Stomach smooth muscle (tissue), 2 donors: ENCODE measurements at regions not wholly inside any gene's neighbourhood (a gene's known extent, or its start where the extent isn't known, plus 50 kb on each side); places are given as distances from the start of the nearest gene placed in this dataset.

ENCODE experiments used
- H3K27ac ChIP-seq: one replicate; pipeline ENCODE4 v1.7.0; 2013; ENCODE audit warnings: mild to moderate bottlenecking, low read length, inconsistent platforms
- H3K27me3 ChIP-seq, 2 donors: one replicate each; pipeline ENCODE4 v1.7.0; 2013; ENCODE audit warnings: low read length in 2 of 2; ENCODE audit not compliant: insufficient read depth in 2 of 2, control insufficient read depth in 1 of 2
- H3K36me3 ChIP-seq, 2 donors: one replicate each; pipeline ENCODE4 v1.7.0; 2013; ENCODE audit warnings: low read length in 2 of 2; ENCODE audit not compliant: control insufficient read depth in 2 of 2, insufficient read depth in 2 of 2
- H3K4me1 ChIP-seq: one replicate; pipeline ENCODE4 v1.7.0; 2013; ENCODE audit warnings: low read length; ENCODE audit not compliant: control insufficient read depth, insufficient read depth
- H3K4me3 ChIP-seq, 2 donors: one replicate each; pipeline ENCODE4 v1.7.0; 2013; ENCODE audit warnings: low read length in 2 of 2
- H3K9ac ChIP-seq, 2 donors: one replicate each; pipeline ENCODE4 v1.7.0; 2013; ENCODE audit warnings: low read length in 2 of 2, mild to moderate bottlenecking in 1 of 2
- H3K9me3 ChIP-seq, 2 donors: one replicate each; pipeline ENCODE4 v1.7.0; 2013; ENCODE audit warnings: low read length in 2 of 2; ENCODE audit not compliant: control insufficient read depth in 2 of 2
- donor health status: healthy.
- donor health status: Pancreatic carcinoma.

DNA sequence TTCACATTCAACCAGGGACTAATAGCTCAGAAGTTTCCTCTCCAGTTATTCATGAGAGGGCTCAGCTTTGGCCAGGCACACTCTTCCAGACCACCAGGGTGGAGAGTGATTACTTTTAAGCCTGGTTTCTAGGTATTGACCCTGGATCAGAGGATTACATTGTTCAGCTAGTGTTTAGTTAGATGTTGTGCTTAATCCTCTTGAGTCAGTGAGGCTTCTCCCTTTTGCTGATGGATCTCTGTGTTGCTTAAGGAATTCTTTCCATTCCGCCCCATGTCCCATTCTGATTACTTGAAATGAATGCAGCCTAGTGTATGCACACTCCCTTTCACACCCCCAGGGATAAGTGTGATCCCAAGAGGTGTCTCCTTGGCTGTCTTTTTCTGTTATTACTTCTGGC, 271.7 kb upstream of the ANO5 start:
- no peaks in the 10 kb centered on the region for H3K9me3 ChIP-seq
- no peaks in the 10 kb centered on the region for H3K27me3 ChIP-seq
- no peak overlapping the region for H3K27ac ChIP-seq

DNA sequence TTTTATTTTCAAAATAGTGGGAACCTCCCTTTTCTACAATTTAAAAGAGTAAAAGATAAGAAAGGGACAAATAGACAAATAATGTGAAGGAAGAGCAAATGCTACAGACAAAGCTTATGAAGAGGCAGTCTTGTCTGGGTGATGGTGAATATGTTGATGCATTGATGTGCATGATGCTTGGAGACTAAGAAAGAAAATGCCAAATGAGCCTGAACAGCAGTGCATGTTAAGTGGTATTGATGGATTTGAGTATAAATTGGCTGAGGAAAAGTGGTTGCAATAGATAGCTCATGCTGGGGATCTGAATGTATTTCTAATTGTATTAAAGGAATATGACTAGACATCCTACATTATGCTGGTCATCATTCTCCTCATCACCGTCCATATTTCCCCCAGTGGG, 268.6 kb upstream of the ANO5 start:
- H3K4me3 ChIP-seq, result no peak overlapping the region
- no peaks in the 10 kb centered on the region for H3K4me1 ChIP-seq
- no peak overlapping the region for H3K9ac ChIP-seq
- H3K9me3 ChIP-seq, result no peaks in the 10 kb centered on the region
- no peaks in the 10 kb centered on the region for H3K27me3 ChIP-seq
- H3K27ac ChIP-seq, result no peak overlapping the region
- no peaks in the 10 kb centered on the region for H3K36me3 ChIP-seq

More for the DNA sequence above, 271.7 kb upstream of the ANO5 start:
- H3K4me1 ChIP-seq, result no peaks in the 10 kb centered on the region
- H3K4me3 ChIP-seq, result no peak overlapping the region
- H3K9ac ChIP-seq, result no peak overlapping the region
- no peaks in the 10 kb centered on the region for H3K36me3 ChIP-seq

DNA sequence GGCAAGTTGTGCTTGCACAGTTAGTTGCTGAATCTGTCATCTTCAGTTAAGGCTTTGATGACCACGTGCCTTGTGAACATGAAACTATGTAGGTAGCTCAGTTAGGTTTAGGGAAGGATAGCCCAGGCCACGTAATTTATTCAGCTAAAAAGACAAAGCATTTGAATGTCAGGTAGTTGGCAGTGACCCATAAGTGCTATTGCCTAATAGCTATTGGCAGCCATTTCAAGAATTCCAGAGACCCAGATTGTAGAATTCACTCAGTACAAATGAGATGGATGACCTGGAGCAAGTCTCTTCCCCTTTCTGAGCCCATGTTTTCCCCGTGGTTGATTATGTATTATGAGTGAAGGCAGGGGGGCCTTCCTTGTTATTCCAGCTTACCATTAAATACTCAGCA, 265.3 kb upstream of the ANO5 start:
- Histone ChIP-seq H3K4me3 (no peak overlapping the region), H3K27ac (no peak overlapping the region), H3K9me3 (no peaks in the 10 kb centered on the region), H3K4me1 (no peaks in the 10 kb centered on the region), H3K27me3 (no peaks in the 10 kb centered on the region), H3K9ac (no peak overlapping the region), H3K36me3 (no peaks in the 10 kb centered on the region)

DNA sequence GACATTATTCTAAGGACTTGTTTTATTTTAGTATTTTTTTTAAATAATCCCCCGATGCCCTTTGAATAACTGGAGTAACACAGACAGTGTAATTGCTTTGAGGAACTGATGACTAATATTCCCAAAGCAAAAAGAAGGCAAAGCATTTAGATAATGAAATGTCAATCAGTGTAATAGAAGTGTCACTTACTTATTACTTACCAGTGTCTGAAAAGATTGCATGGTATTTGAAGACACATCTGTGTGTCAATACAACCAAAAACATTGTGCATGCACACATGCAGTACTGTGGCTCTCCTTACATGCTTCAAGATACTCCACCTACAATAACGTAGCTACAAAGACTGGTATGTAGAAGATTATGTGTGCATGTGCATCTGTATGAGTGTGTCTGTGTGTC, 264.0 kb upstream of the ANO5 start:
- Histone ChIP-seq H3K9me3 (no peaks in the 10 kb centered on the region), H3K36me3 (no peaks in the 10 kb centered on the region)

DNA sequence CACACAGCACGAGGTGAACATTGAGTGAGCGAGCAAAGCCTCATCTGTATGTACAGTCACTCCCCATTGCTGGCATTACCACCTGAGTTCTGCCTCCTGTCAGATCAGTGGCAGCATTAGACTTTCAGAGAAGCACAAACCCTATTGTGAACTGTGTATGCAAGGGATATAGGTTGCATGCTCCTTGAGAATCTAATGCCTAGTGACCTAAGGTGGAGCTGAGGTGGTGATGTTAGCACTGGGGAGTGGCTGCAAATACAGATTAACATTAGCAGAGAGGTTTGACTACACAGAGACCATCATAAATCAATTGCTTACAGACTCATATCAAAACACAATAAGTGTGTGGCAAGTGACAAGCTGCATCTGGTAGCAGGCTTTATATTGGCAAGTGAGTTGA, 262.5 kb upstream of the ANO5 start:
- Histone ChIP-seq H3K9ac (no peak overlapping the region), H3K4me1 (no peaks in the 10 kb centered on the region), H3K27me3 (no peaks in the 10 kb centered on the region), H3K9me3 (no peaks in the 10 kb centered on the region), H3K27ac (no peak overlapping the region), H3K36me3 (no peaks in the 10 kb centered on the region), H3K4me3 (no peak overlapping the region)

More for the DNA sequence above, 264.0 kb upstream of the ANO5 start:
- Histone ChIP-seq H3K27me3 (no peaks in the 10 kb centered on the region), H3K4me3 (no peak overlapping the region), H3K9ac (no peak overlapping the region), H3K27ac (no peak overlapping the region), H3K4me1 (no peaks in the 10 kb centered on the region)

DNA sequence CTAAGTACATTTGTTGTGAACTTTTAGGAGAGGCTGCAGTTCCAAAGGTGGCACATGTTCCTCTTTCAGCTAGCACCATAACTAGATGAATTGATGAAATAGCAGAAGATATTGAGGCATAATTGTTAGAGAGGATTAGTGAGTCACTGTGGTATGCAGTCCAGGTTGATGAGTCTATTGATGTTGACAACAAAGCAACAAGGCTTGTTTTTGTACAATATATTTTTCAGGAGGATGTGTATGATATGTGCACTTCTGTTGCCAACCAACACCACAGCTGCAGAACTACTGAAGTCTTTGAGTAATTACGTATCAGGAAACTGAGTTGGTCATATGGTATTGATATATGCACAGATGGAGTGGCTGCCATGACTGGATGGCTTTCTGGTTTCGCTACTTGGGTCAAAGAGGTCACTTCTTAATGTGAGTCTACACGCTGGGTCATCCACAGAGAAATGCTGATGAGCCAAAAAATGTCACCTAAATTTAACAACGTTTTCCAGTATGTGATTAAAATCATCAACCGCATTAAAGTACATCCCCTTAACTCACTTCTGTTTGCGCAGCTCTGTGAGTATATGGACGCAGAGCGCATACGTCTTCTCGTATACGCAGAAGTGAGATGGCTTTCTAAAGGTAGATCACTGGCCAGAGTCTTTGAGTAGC, 261.3 kb upstream of the ANO5 start:
- no peak overlapping the region for H3K4me3 ChIP-seq
- no peaks in the 10 kb centered on the region for H3K4me1 ChIP-seq
- H3K36me3 ChIP-seq, result no peaks in the 10 kb centered on the region
- H3K27me3 ChIP-seq, result no peaks in the 10 kb centered on the region
- H3K9me3 ChIP-seq, result no peaks in the 10 kb centered on the region
- no peak overlapping the region for H3K9ac ChIP-seq
- H3K27ac ChIP-seq, result no peak overlapping the region

DNA sequence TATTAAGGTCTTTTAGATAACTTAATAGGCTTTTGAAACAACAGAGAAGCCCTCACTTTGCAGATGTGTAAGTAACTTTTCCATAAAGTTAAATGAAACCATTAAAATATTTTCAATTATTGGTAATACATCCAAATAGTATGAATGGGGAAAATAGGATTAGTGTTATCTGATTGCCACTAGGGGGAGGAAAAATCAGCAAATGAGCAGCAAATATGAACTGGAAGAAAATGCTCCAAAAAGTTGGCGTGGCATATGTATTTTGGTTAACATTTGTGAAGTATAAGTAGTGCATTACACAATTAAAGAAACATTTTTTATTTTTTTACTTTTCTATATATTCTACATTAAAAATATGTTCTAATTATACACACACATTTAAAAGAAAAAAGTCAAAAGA, 259.8 kb upstream of the ANO5 start:
- no peaks in the 10 kb centered on the region for H3K9me3 ChIP-seq
- no peak overlapping the region for H3K9ac ChIP-seq
- H3K4me3 ChIP-seq, result no peak overlapping the region

DNA sequence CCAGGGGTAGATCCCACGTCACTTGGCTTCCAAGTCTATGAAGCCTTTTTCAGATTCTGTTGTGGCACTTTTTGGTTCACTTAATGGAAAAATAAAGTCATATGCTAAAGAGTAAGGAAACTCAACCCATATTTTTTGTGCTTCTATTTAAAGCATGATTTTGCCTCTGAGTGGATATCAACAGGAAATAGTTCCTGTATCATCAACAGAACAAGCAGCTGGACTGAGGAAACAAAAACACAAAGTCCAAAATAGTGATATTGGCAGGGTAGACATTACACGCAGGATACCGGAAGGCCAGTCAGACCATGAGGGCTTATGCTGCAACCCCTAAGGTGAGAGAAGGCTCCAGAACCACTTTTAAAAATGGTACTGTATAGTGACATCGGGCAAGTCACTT, 248.3 kb upstream of the ANO5 start:
- H3K4me1 ChIP-seq, result no peaks in the 10 kb centered on the region
- H3K27ac ChIP-seq, result no peak overlapping the region
- no peaks in the 10 kb centered on the region for H3K27me3 ChIP-seq
- H3K9me3 ChIP-seq, result no peaks in the 10 kb centered on the region
- H3K4me3 ChIP-seq, result no peak overlapping the region
- H3K9ac ChIP-seq, result no peak overlapping the region
- no peaks in the 10 kb centered on the region for H3K36me3 ChIP-seq

More for the DNA sequence above, 259.8 kb upstream of the ANO5 start:
- Histone ChIP-seq H3K27ac (no peak overlapping the region), H3K36me3 (no peaks in the 10 kb centered on the region), H3K4me1 (no peaks in the 10 kb centered on the region), H3K27me3 (no peaks in the 10 kb centered on the region)

DNA sequence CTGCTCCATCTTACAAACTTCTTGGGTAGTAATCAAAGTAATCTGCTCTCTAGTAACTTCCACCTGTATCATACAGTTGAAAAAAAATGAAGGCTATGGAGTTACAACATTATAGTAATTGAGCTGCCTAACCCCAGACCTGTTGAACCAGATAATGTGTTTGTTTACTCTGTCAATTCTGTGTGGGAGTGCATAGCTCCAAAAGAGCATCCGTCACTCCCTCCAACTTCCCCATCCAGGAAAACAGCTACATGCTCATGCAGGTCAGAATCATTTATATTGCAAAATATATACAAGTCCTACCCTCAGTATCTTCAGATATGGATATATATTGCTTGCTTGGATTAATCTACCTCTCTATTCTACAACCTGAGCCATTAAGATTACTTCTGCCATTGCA, 244.0 kb upstream of the ANO5 start:
- Histone ChIP-seq H3K9me3 (peaks cover 0 to 4% of the 10 kb centered on the region in 2 donors), H3K27me3 (no peaks in the 10 kb centered on the region), H3K4me1 (no peaks in the 10 kb centered on the region), H3K36me3 (no peaks in the 10 kb centered on the region), H3K9ac (no peak overlapping the region), H3K27ac (no peak overlapping the region), H3K4me3 (no peak overlapping the region)

DNA sequence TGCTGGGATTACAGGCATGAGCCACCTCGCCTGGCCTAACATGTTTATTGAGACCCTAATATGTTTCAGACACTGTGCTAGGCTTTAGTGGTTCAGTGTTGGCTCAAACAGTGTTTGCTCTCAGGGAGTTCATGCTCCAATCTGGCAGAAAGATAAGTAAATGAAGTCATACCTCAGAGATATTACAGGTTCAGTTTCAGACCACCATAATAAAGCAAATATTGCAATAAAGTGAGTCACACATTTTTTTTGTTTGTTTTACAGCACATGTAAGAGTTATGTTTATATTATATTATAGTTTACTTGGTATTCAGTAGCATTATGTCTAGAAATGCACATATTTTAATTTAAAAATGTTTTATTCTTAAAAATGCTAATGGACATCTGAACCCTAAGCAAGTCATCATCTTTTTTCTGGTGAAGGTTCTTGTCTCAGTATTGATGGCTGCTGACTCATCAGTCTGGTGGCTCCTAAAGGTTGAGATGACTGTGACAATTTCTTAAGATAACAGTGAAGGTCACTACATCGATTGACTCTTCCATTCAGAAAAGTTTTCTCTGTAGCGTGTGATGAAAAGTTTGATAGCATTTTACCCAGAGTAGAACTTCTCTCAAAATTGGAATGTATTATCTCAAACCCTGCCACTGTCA, 243.0 kb upstream of the ANO5 start:
- no peak overlapping the region for H3K4me3 ChIP-seq
- H3K4me1 ChIP-seq, result no peaks in the 10 kb centered on the region
- H3K27me3 ChIP-seq, result no peaks in the 10 kb centered on the region
- H3K9me3 ChIP-seq, result peaks cover 0 to 4% of the 10 kb centered on the region in 2 donors
- no peaks in the 10 kb centered on the region for H3K36me3 ChIP-seq
- H3K27ac ChIP-seq, result no peak overlapping the region
- H3K9ac ChIP-seq, result no peak overlapping the region

DNA sequence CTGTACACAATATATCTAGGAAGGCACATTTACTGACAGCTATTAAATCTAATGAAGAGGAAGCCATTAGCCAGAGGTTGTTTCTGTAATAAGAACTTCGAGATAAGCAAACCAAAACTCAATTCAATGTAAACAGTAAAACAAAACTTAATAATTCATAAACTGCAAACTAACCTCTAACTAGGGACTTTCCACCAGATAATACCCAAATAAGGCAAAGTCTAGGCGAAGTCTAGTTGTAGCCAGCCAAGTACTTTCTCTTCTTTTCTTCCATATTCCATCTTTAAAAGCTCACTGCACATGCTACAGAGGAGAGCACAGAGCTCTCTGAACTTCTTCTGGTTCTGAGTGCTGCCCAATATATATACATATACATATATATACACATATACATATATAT, 229.9 kb upstream of the ANO5 start:
- Histone ChIP-seq H3K36me3 (no peaks in the 10 kb centered on the region), H3K4me3 (no peak overlapping the region), H3K9ac (no peak overlapping the region), H3K27me3 (no peaks in the 10 kb centered on the region), H3K27ac (no peak overlapping the region), H3K4me1 (no peaks in the 10 kb centered on the region), H3K9me3 (no peaks in the 10 kb centered on the region)
